OCI-LY1 (cell line): ENCODE measurements at regions not wholly inside any gene's neighbourhood (a gene's known extent, or its start where the extent isn't known, plus 50 kb on each side); places are given as distances from the start of the nearest gene placed in this dataset.

Experiments used
- H2AFZ ChIP-seq: fragments of 200-600 bp; sonication (generic), shearing (Covaris generic); 2 replicates; pipeline ENCODE4 v1.6.0; 2014; ENCODE audit warnings: antibody characterized with exemption, mild to moderate bottlenecking, low read length
- H3F3A ChIP-seq: fragments of 200-600 bp; sonication (generic), shearing (Covaris generic); 2 replicates; pipeline ENCODE4 v1.6.0; 2014; ENCODE audit warnings: mild to moderate bottlenecking, antibody characterized with exemption, low read length, moderate library complexity; ENCODE audit not compliant: insufficient read depth
- H3K27ac ChIP-seq: fragments of 200-600 bp; sonication (generic); 2 replicates; pipeline ENCODE4 v1.5.1; 2014; ENCODE audit warnings: low read length, mixed run types, mild to moderate bottlenecking, low read depth; ENCODE audit not compliant: poor library complexity, severe bottlenecking
- H3K27me3 ChIP-seq: fragments of 200-600 bp; sonication (generic); 2 replicates; pipeline ENCODE4 v1.6.0; 2014; ENCODE audit warnings: antibody characterized with exemption, mild to moderate bottlenecking, low read length, moderate library complexity; ENCODE audit not compliant: insufficient read depth
- H3K36me3 ChIP-seq: fragments of 200-600 bp; sonication (generic); 2 replicates; pipeline ENCODE4 v1.6.1; 2014; ENCODE audit warnings: mild to moderate bottlenecking, antibody characterized with exemption, low read length, moderate library complexity, mixed read lengths; ENCODE audit not compliant: insufficient read depth
- H3K4me1 ChIP-seq: fragments of 200-600 bp; sonication (generic); 2 replicates; pipeline ENCODE4 v1.5.1; 2014; ENCODE audit warnings: mild to moderate bottlenecking, low read length, moderate library complexity; ENCODE audit not compliant: insufficient read depth, severe bottlenecking
- H3K4me2 ChIP-seq: fragments of 200-600 bp; sonication (generic), shearing (Covaris generic); 2 replicates; pipeline ENCODE4 v1.6.1; 2014; ENCODE audit warnings: low read length
- H3K4me3 ChIP-seq: fragments of 200-600 bp; sonication (generic); 2 replicates; pipeline ENCODE4 v1.5.1; 2014; ENCODE audit warnings: low read length, low read depth, mild to moderate bottlenecking, mixed read lengths; ENCODE audit not compliant: poor library complexity, severe bottlenecking
- H3K79me2 ChIP-seq: fragments of 200-600 bp; shearing (Covaris generic); 2 replicates; pipeline ENCODE4 v1.6.1; 2016; ENCODE audit warnings: mixed run types, low read length, mixed read lengths; ENCODE audit not compliant: insufficient read depth
- H3K9ac ChIP-seq: fragments of 200-600 bp; sonication (generic), shearing (Covaris generic); 2 replicates; pipeline ENCODE4 v1.6.1; 2014; ENCODE audit warnings: mild to moderate bottlenecking, low read length, mixed read lengths
- H3K9me2 ChIP-seq: fragments of 200-600 bp; sonication (generic), shearing (Covaris generic); 2 replicates; pipeline ENCODE4 v1.6.1; 2014; ENCODE audit warnings: low read depth, mild to moderate bottlenecking, low read length, mixed read lengths
- H3K9me3 ChIP-seq: fragments of 200-600 bp; shearing (Covaris generic); 2 replicates; pipeline ENCODE4 v1.6.1; 2014; ENCODE audit warnings: low read length, mixed read lengths
- H4K20me1 ChIP-seq: fragments of 200-600 bp; sonication (generic), shearing (Covaris generic); 2 replicates; pipeline ENCODE4 v1.6.0; 2016; ENCODE audit warnings: mild to moderate bottlenecking, low read length; ENCODE audit not compliant: insufficient read depth
- CTCF ChIP-seq: fragments of 200-600 bp; sonication (generic), shearing (Covaris generic); IDR thresholded peaks from 2 replicates; pipeline ENCODE4 v1.5.1; 2017; ENCODE audit warnings: mild to moderate bottlenecking, antibody characterized with exemption, low read length, moderate library complexity, mixed read lengths
- EZH2 ChIP-seq: fragments of 200-600 bp; sonication (generic), shearing (Covaris generic); IDR thresholded peaks from 2 replicates; pipeline ENCODE4 v1.8.0; 2017; ENCODE audit warnings: borderline replicate concordance, mixed run types, mild to moderate bottlenecking, antibody characterized with exemption, low read length, moderate library complexity, mixed read lengths

DNA sequence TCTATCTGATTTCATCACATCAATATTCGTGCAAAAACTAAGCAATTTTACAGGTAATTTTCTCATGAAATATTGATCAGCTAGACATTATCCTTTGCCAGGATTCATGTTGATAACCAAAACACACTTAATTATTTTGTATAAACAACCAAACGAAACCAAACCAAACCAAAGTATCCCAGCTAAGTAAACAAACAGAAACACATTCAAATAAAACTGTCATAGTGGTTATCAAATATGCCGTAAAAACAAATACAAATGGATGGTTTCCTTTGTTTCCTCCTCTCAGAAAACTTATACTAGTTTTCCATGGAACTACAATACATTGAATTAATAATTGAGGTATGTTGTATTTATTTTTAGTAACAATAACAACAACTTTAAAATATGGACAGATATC, 777.4 kb downstream of the DSC3 start:
- Histone ChIP-seq H3F3A (no peaks in the 10 kb centered on the region), H3K27ac (no peak overlapping the region), H3K4me1 (no peaks in the 10 kb centered on the region), H2AFZ (no peak overlapping the region), H3K9me2 (no peaks in the 10 kb centered on the region), H3K27me3 (no peaks in the 10 kb centered on the region), H3K4me2 (no peak overlapping the region), H3K79me2 (no peaks in the 10 kb centered on the region), H3K4me3 (no peak overlapping the region), H3K9ac (no peak overlapping the region), H4K20me1 (no peaks in the 10 kb centered on the region), H3K36me3 (no peaks in the 10 kb centered on the region), H3K9me3 (no peaks in the 10 kb centered on the region)
- no peak for TF ChIP-seq EZH2
- no peak for TF ChIP-seq CTCF

- no peaks in the 10 kb centered on the region for H3K27me3 ChIP-seq
- H3F3A ChIP-seq: no peaks in the 10 kb centered on the region
- H2AFZ ChIP-seq: no peak overlapping the region
- no peak overlapping the region for H3K4me2 ChIP-seq
- H3K79me2 ChIP-seq: no peaks in the 10 kb centered on the region
- no peak overlapping the region for H3K9ac ChIP-seq
- no peak overlapping the region for H3K4me3 ChIP-seq
- no peaks in the 10 kb centered on the region for H3K36me3 ChIP-seq
- TF ChIP-seq CTCF: no peak
- no peak for TF ChIP-seq EZH2
- no peak overlapping the region for H3K27ac ChIP-seq
- no peaks in the 10 kb centered on the region for H3K4me1 ChIP-seq
- H4K20me1 ChIP-seq: no peaks in the 10 kb centered on the region
- no peaks in the 10 kb centered on the region for H3K9me3 ChIP-seq
- no peaks in the 10 kb centered on the region for H3K9me2 ChIP-seq
These were observed 788.2 kb downstream of the DSC3 start for GRCh38 chr18:30254331-30254730.

DNA sequence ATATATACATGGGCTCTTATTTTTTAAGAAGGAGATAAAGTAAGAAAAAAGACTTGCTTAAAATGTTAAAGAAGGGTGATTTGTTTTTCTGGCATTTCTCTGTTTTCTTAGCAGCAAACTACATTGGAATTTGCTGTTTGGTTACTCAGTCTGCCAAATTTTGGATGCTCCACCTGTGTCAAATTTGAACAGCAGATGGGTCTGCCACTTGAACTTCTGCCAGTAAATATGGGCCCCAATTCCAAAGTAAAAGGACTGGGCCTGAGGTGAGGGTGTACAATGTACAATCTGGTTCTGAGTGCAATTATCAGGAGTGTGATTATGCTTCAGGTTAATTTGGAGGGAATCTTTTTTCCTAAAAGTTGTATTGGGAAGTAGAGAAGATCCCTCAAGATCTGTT, 794.5 kb downstream of the DSC3 start:
- no peaks in the 10 kb centered on the region for H3F3A ChIP-seq
- H3K9me2 ChIP-seq: no peaks in the 10 kb centered on the region
- no peak overlapping the region for H3K4me2 ChIP-seq
- H3K79me2 ChIP-seq: no peaks in the 10 kb centered on the region
- TF ChIP-seq CTCF (no peak), EZH2 (no peak)
- no peaks in the 10 kb centered on the region for H3K27me3 ChIP-seq
- H3K9me3 ChIP-seq: no peaks in the 10 kb centered on the region
- no peak overlapping the region for H2AFZ ChIP-seq
- no peaks in the 10 kb centered on the region for H3K36me3 ChIP-seq
- H4K20me1 ChIP-seq: no peaks in the 10 kb centered on the region
- H3K4me3 ChIP-seq: no peak overlapping the region
- H3K4me1 ChIP-seq: no peaks in the 10 kb centered on the region
- no peak overlapping the region for H3K27ac ChIP-seq
- H3K9ac ChIP-seq: no peak overlapping the region
